ENCODE measurements at regions not wholly inside any gene's neighbourhood (a gene's known extent, or its start where the extent isn't known, plus 50 kb on each side); places are given as distances from the start of the nearest gene placed in this dataset.

GRCh38 chr2:117126656-117127055, 687.8 kb upstream of the DDX18 start:
- no peaks in the 10 kb centered on the region for H3K36me3 Mint-ChIP-seq (ENCODE audit: unreplicated experiment)
- no peak for TF ChIP-seq CTCF (IDR thresholded peaks at IDR 0.05)
- no peaks in the 10 kb centered on the region for H3K27me3 Mint-ChIP-seq (ENCODE audit: unreplicated experiment)
- H3K9me3 Mint-ChIP-seq (ENCODE audit: unreplicated experiment), result peaks cover 30% of the 10 kb centered on the region
- no peak for DNase-seq (ENCODE audit: extremely low spot score, unreplicated experiment)
- H3K4me3 Mint-ChIP-seq (ENCODE audit: unreplicated experiment), result no peak overlapping the region
- no peak overlapping the region for H3K27ac Mint-ChIP-seq (ENCODE audit: unreplicated experiment)
- H3K4me1 Mint-ChIP-seq (ENCODE audit: unreplicated experiment), result no peaks in the 10 kb centered on the region

GRCh38 chr2:117127680-117128079, 686.8 kb upstream of the DDX18 start:
- Mint-ChIP-seq H3K4me3 (ENCODE audit: unreplicated experiment) (no peak overlapping the region), H3K36me3 (ENCODE audit: unreplicated experiment) (no peaks in the 10 kb centered on the region), H3K27me3 (ENCODE audit: unreplicated experiment) (no peaks in the 10 kb centered on the region), H3K4me1 (ENCODE audit: unreplicated experiment) (no peaks in the 10 kb centered on the region), H3K27ac (ENCODE audit: unreplicated experiment) (no peak overlapping the region), H3K9me3 (ENCODE audit: unreplicated experiment) (peaks cover 30% of the 10 kb centered on the region)
- DNase-seq (ENCODE audit: extremely low spot score, unreplicated experiment), result no peak
- TF ChIP-seq CTCF (IDR thresholded peaks at IDR 0.05), result no peak

- H3K4me3 Mint-ChIP-seq (ENCODE audit: unreplicated experiment), result no peak overlapping the region
- H3K4me1 Mint-ChIP-seq (ENCODE audit: unreplicated experiment), result no peaks in the 10 kb centered on the region
- H3K36me3 Mint-ChIP-seq (ENCODE audit: unreplicated experiment), result no peaks in the 10 kb centered on the region
- no peaks in the 10 kb centered on the region for H3K27me3 Mint-ChIP-seq (ENCODE audit: unreplicated experiment)
- DNase-seq (ENCODE audit: extremely low spot score, unreplicated experiment), result no peak
- no peak overlapping the region for H3K27ac Mint-ChIP-seq (ENCODE audit: unreplicated experiment)
- TF ChIP-seq CTCF (IDR thresholded peaks at IDR 0.05), result no peak
- peaks cover 28% of the 10 kb centered on the region for H3K9me3 Mint-ChIP-seq (ENCODE audit: unreplicated experiment)
Measured at GRCh38 chr2:117128461-117128860, 686.0 kb upstream of the DDX18 start.

DNA sequence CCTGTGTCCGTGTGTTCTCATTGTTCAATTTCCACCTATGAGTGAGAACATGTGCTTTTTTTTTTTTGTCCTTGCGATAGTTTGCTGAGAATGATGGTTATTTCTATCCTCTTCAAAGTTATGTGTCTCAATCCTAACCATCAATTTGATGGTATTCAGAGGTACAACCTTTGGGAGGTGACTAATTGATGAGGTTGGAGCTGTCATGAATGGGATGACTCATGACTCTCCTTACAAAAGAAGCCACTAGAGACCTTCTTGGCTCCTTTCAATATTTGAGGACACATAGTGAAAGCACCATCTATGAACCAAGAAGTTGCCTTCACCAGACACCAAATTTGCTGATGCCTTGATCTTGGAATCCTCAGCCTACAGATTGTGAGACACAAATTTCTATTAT, 677.1 kb upstream of the DDX18 start:
- Mint-ChIP-seq H3K4me1 (ENCODE audit: unreplicated experiment) (no peaks in the 10 kb centered on the region), H3K4me3 (ENCODE audit: unreplicated experiment) (no peak overlapping the region), H3K36me3 (ENCODE audit: unreplicated experiment) (no peaks in the 10 kb centered on the region), H3K27ac (ENCODE audit: unreplicated experiment) (no peak overlapping the region), H3K27me3 (ENCODE audit: unreplicated experiment) (no peaks in the 10 kb centered on the region), H3K9me3 (ENCODE audit: unreplicated experiment) (peaks cover 7% of the 10 kb centered on the region)
- no peak for TF ChIP-seq CTCF (IDR thresholded peaks at IDR 0.05)
- DNase-seq (ENCODE audit: extremely low spot score, unreplicated experiment), result no peak

GRCh38 chr2:117169036-117169765, 645.3 kb upstream of the DDX18 start:
- no peak overlapping the region for H3K27ac Mint-ChIP-seq (ENCODE audit: unreplicated experiment)
- no peak for DNase-seq (ENCODE audit: extremely low spot score, unreplicated experiment)
- peaks cover 33% of the 10 kb centered on the region for H3K9me3 Mint-ChIP-seq (ENCODE audit: unreplicated experiment)
- no peaks in the 10 kb centered on the region for H3K4me1 Mint-ChIP-seq (ENCODE audit: unreplicated experiment)
- no peaks in the 10 kb centered on the region for H3K27me3 Mint-ChIP-seq (ENCODE audit: unreplicated experiment)
- H3K4me3 Mint-ChIP-seq (ENCODE audit: unreplicated experiment), result no peak overlapping the region
- no peak for TF ChIP-seq CTCF (IDR thresholded peaks at IDR 0.05)
- H3K36me3 Mint-ChIP-seq (ENCODE audit: unreplicated experiment), result no peaks in the 10 kb centered on the region
